ENCODE measurements at regions not wholly inside any gene's neighbourhood (a gene's known extent, or its start where the extent isn't known, plus 50 kb on each side); places are given as distances from the start of the nearest gene placed in this dataset.

DNA sequence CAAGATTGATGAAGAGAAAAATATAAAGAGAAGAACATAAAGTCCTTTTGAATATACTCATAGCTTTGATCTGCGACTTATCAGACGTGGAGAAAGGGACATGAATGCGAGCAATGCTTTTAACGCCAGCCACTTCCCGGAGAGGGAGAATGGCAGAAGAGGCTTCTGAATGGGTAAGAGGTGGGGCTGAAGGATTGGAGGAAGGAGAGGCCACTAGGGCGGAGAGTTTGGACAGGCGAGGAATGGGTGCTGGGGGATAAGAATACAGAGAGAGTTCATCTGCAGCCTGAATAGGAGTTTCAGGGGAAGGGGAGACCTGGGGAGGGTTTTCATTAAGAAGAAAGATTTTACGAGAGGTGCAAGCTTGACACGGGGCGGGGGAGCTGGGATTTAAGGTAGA lies 2534.9 kb downstream of the PCDH7 start:
- TF ChIP-seq CTCF (IDR thresholded peaks at IDR 0.05) = no peak
- TF ChIP-seq POLR2AphosphoS5 (IDR thresholded peaks at IDR 0.05) = no peak
- TF ChIP-seq EP300 (IDR thresholded peaks at IDR 0.05) = no peak
- TF ChIP-seq POLR2A (IDR thresholded peaks at IDR 0.05) = no peak
